GM12892 (cell line): ENCODE measurements at regions not wholly inside any gene's neighbourhood (a gene's known extent, or its start where the extent isn't known, plus 50 kb on each side); places are given as distances from the start of the nearest gene placed in this dataset.

Source experiments
- POLR2A ChIP-seq: IDR thresholded peaks from 2 replicates; pipeline ENCODE4 v1.6.1; 2011; ENCODE audit warnings: low read depth, low read length, control low read depth
- TAF1 ChIP-seq: IDR thresholded peaks from 2 replicates; pipeline ENCODE4 v1.6.1; 2011; ENCODE audit warnings: low read depth, mild to moderate bottlenecking, control low read depth, low read length, borderline replicate concordance

- no peak for TF ChIP-seq POLR2A
- TF ChIP-seq TAF1: no peak
These were observed 63.1 kb upstream of the TANK start for GRCh38 chr2:161097157-161097556.
